GM12878 (cell line): ENCODE measurements at regions not wholly inside any gene's neighbourhood (a gene's known extent, or its start where the extent isn't known, plus 50 kb on each side); places are given as distances from the start of the nearest gene placed in this dataset.

Experiments
- ATAC-seq: fragments of 200-7000 bp; cut with Tn5 transposase; 3 replicates; pipeline ENCODE4 v1.9.1; 2020; ENCODE audit warnings: mild to moderate bottlenecking, moderate library complexity
- BruUV-seq: library from RNA; stranded (reverse); fragments of 400-500 nt; replicated peaks from 2 replicates; lab custom pipeline; 2021; lab: Mats Ljungman, UMichigan
- CTCF ChIA-PET: fragments of 300-600 bp; sonication (Branson Sonifier 250); formaldehyde crosslinking; extraction: SDS; loops from one replicate; lab custom pipeline; 2021; ENCODE audit warnings: inconsistent platforms; lab: Yijun Ruan, JAX
- POLR2A ChIA-PET: fragments of 350-600 bp; formaldehyde crosslinking; extraction: SDS; loops from one replicate; lab custom pipeline; 2021; ENCODE audit warnings: inconsistent platforms; lab: Charles Lee
- RAD21 ChIA-PET: fragments of 300-600 bp; sonication (Branson Sonifier 250); formaldehyde crosslinking; loops from one replicate; lab custom pipeline; 2023; ENCODE audit warnings: antibody characterized with exemption; ENCODE audit not compliant: unreplicated experiment; lab: Charles Lee
- SMC1A ChIA-PET: fragments of 300-600 bp; sonication (Branson Sonifier 250); formaldehyde crosslinking; loops from one replicate; lab custom pipeline; 2023; ENCODE audit not compliant: unreplicated experiment, uncharacterized antibody; lab: Charles Lee
- DNase-seq: peaks from one replicate; pipeline ENCODE4 v3.0.0-alpha.2; 2011; ENCODE audit warnings: low read depth, low spot score
- FAIRE-seq: peaks from 3 replicates; lab custom pipeline; 2011; peaks lifted over from hg19 to GRCh38; lab: Jason Lieb, UNC
- H2AFZ ChIP-seq: 2 replicates; pipeline ENCODE4 v1.6.0; 2011; ENCODE audit warnings: low read depth, low read length, control low read depth; ENCODE audit not compliant: control insufficient read depth
- H3K27ac ChIP-seq: 2 replicates; pipeline ENCODE4 v1.5.1; 2011; ENCODE audit warnings: control low read depth; ENCODE audit not compliant: control insufficient read depth, insufficient read depth
- H3K27me3 ChIP-seq, 2 experiments: replicated peaks in 1 of 2; 2 replicates each; pipeline versions ENCODE4 v1.6.0 to v1.6.1; 2011; ENCODE audit warnings: low read length in 1 of 2; ENCODE audit not compliant: control insufficient read depth in 2 of 2, insufficient read depth in 2 of 2
- H3K36me3 ChIP-seq, 2 experiments: 2 replicates each; pipeline ENCODE4 v1.5.1; 2011; ENCODE audit warnings: low read length in 1 of 2; ENCODE audit not compliant: control insufficient read depth in 2 of 2, insufficient read depth in 2 of 2
- H3K4me1 ChIP-seq: 2 replicates; pipeline ENCODE4 v1.6.1; 2011; ENCODE audit warnings: mild to moderate bottlenecking, low read length, moderate library complexity, mixed read lengths; ENCODE audit not compliant: control insufficient read depth, insufficient read depth
- H3K4me2 ChIP-seq: 2 replicates; pipeline ENCODE4 v1.6.0; 2011; ENCODE audit warnings: control low read depth; ENCODE audit not compliant: control insufficient read depth, insufficient read depth
- H3K4me3 ChIP-seq: fragments of 200-600 bp; sonication (generic); 2 replicates; pipeline ENCODE4 v1.5.1; 2016
- H3K79me2 ChIP-seq: 2 replicates; pipeline ENCODE4 v1.6.0; 2011; ENCODE audit warnings: low read length; ENCODE audit not compliant: control insufficient read depth, insufficient read depth
- H3K9ac ChIP-seq: 2 replicates; pipeline ENCODE4 v1.8.0; 2011; ENCODE audit warnings: low read length, control low read depth, mixed read lengths; ENCODE audit not compliant: control insufficient read depth, insufficient read depth
- H3K9me3 ChIP-seq: replicated peaks from 3 replicates; pipeline ENCODE4 v1.5.1; 2011; ENCODE audit warnings: mild to moderate bottlenecking, low read length; ENCODE audit not compliant: control insufficient read depth, insufficient read depth
- H4K20me1 ChIP-seq: 2 replicates; pipeline ENCODE4 v1.6.0; 2011; ENCODE audit not compliant: control insufficient read depth, insufficient read depth
- EGR1 ChIP-seq, 2 experiments: IDR thresholded peaks; 1 replicate in 1 of 2; 2 replicates in 1 of 2; pipeline ENCODE4 v1.6.1; 2011 to 2012; ENCODE audit warnings: low read depth in 2 of 2, low read length in 2 of 2, borderline replicate concordance in 1 of 2, mild to moderate bottlenecking in 1 of 2, moderate library complexity in 1 of 2
- HCFC1 ChIP-seq: fragments of 150-350 bp; IDR thresholded peaks from 2 replicates; pipeline ENCODE4 v1.6.1; 2014; ENCODE audit warnings: low read length
- IRF5 ChIP-seq: fragments of 450-650 bp; IDR thresholded peaks from 2 replicates; pipeline ENCODE4 v1.6.1; 2017; ENCODE audit warnings: borderline replicate concordance
- POLR2A ChIP-seq: IDR thresholded peaks from 2 replicates; pipeline ENCODE4 v1.6.1; 2011; ENCODE audit warnings: low read depth, mild to moderate bottlenecking, low read length
- SKIL ChIP-seq: fragments of 450-650 bp; IDR thresholded peaks from 2 replicates; pipeline ENCODE4 v1.6.1; 2017; ENCODE audit warnings: mild to moderate bottlenecking, low read depth, inconsistent platforms; ENCODE audit not compliant: poor library complexity, severe bottlenecking
- SMARCA5 ChIP-seq: fragments of 450-650 bp; IDR thresholded peaks from 2 replicates; pipeline ENCODE4 v1.6.1; 2017; ENCODE audit warnings: mild to moderate bottlenecking
- ZBTB40 ChIP-seq: fragments of 450-650 bp; IDR thresholded peaks from 2 replicates; pipeline ENCODE4 v1.6.1; 2016; ENCODE audit warnings: mild to moderate bottlenecking, moderate library complexity, borderline replicate concordance
- ZNF622 ChIP-seq: fragments of 450-650 bp; IDR thresholded peaks from 2 replicates; pipeline ENCODE4 v1.6.1; 2017; ENCODE audit warnings: mild to moderate bottlenecking, inconsistent platforms
- WGBS: methylation state at CpG from one replicate; pipeline ENCODE4 v1.1.6; 2016; ENCODE audit warnings: low lambda C conversion rate; ENCODE audit not compliant: insufficient replicate concordance, insufficient coverage; ENCODE audit errors: missing lambda C conversion rate; 5-methylcytosine and 5-hydroxymethylcytosine counted together
- in situ Hi-C: fragments of 300-500 bp; cut with MboI; formaldehyde crosslinking; loops from 9 replicates; pipeline ENCODE4 v1.14.3; 2018; ENCODE audit warnings: mixed read lengths
- intact Hi-C: fragments of 100-400 bp; cut with micrococcal nuclease; formaldehyde crosslinking; loops from one replicate; pipeline ENCODE4 v1.14.2; 2022; ENCODE audit not compliant: unreplicated experiment
- TF ChIP-seq, protein P1 (sequence below): fragments of 450-650 bp; IDR thresholded peaks from 2 replicates; pipeline ENCODE4 v1.6.1; 2017; ENCODE audit warnings: antibody characterized with exemption, mild to moderate bottlenecking, moderate library complexity

DNA sequence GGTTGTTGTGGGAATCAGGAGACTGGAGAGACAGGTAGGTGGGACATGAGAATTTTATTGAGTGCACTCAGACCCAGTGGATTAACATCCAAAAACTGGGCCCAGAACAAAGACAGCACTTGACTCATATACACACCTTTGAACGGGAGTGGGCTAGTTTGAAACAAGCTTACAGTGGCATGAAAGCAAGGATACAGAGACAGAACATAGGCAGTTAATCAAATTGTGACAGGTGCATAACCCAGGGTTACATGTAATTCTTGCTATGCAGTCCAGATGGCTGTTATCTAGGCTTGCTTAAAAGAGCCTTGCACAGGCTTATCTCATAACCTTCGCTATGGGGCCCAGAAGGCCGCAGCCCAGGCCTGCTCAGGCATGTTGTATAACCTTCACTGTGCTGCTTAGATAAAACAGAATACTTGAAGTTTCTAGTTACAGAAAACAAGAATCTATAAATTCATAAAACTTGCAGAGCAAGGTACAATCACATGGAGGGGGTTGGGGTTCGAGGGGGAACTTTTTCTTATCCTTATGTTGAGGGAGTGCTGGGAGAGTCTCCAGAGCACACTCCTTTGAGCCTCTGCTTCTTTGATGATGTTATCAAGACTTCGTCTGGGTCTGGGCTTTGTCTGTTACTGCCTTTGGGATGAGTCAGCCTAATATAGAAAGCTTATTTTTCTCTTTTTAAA, 81.7 kb downstream of the TNFAIP2 start:
- no peaks in the 10 kb centered on the region for H3K27me3 ChIP-seq
- no peak for DNase-seq
- no peaks in the 10 kb centered on the region for H4K20me1 ChIP-seq
- no peak overlapping the region for H2AFZ ChIP-seq
- ChIA-PET POLR2A (no interaction called here), RAD21 (no interaction called here), SMC1A (interaction anchor here (0.8 kb wide), 1 partner anchor 32 kb away, joined by 3 read pairs; no protein-coding TSS in a partner anchor), CTCF (interaction anchor here (0.7 kb wide), 1 partner anchor 1556 kb away, joined by 4 read pairs; no protein-coding TSS in a partner anchor)
- intact Hi-C loops: no loop called here
- in situ Hi-C loops: no loop called here
- no peaks in the 10 kb centered on the region for H3K79me2 ChIP-seq
- BruUV-seq: no TSS peak
- no peak for FAIRE-seq
- no peak overlapping the region for H3K4me3 ChIP-seq
- H3K36me3 ChIP-seq: no peaks in the 10 kb centered on the region
- TF ChIP-seq EGR1 (IDR thresholded peaks at IDR 0.05; ENCODE audit: borderline replicate concordance in 1 of 2, low read depth in 2 of 2, low read length in 2 of 2) (no peak), ZBTB40 (no peak), SMARCA5 (no peak), IRF5 (no peak), HCFC1 (no peak), SKIL (no peak), ZNF622 (no peak), POLR2A (no peak)
- TF ChIP-seq, protein P1, sequence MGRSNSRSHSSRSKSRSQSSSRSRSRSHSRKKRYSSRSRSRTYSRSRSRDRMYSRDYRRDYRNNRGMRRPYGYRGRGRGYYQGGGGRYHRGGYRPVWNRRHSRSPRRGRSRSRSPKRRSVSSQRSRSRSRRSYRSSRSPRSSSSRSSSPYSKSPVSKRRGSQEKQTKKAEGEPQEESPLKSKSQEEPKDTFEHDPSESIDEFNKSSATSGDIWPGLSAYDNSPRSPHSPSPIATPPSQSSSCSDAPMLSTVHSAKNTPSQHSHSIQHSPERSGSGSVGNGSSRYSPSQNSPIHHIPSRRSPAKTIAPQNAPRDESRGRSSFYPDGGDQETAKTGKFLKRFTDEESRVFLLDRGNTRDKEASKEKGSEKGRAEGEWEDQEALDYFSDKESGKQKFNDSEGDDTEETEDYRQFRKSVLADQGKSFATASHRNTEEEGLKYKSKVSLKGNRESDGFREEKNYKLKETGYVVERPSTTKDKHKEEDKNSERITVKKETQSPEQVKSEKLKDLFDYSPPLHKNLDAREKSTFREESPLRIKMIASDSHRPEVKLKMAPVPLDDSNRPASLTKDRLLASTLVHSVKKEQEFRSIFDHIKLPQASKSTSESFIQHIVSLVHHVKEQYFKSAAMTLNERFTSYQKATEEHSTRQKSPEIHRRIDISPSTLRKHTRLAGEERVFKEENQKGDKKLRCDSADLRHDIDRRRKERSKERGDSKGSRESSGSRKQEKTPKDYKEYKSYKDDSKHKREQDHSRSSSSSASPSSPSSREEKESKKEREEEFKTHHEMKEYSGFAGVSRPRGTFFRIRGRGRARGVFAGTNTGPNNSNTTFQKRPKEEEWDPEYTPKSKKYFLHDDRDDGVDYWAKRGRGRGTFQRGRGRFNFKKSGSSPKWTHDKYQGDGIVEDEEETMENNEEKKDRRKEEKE: no peak
- no peak overlapping the region for H3K9ac ChIP-seq
- H3K4me1 ChIP-seq: no peaks in the 10 kb centered on the region
- H3K4me2 ChIP-seq: no peak overlapping the region
- no peak overlapping the region for H3K27ac ChIP-seq
- no peak for ATAC-seq
- peaks cover 3% of the 10 kb centered on the region; the same call in 1 of the 3 replicates for H3K9me3 ChIP-seq
- WGBS: 33% methylated on average over 5 of the region's 5 CpGs
